ENCODE measurements at regions not wholly inside any gene's neighbourhood (a gene's known extent, or its start where the extent isn't known, plus 50 kb on each side); places are given as distances from the start of the nearest gene placed in this dataset.

DNA sequence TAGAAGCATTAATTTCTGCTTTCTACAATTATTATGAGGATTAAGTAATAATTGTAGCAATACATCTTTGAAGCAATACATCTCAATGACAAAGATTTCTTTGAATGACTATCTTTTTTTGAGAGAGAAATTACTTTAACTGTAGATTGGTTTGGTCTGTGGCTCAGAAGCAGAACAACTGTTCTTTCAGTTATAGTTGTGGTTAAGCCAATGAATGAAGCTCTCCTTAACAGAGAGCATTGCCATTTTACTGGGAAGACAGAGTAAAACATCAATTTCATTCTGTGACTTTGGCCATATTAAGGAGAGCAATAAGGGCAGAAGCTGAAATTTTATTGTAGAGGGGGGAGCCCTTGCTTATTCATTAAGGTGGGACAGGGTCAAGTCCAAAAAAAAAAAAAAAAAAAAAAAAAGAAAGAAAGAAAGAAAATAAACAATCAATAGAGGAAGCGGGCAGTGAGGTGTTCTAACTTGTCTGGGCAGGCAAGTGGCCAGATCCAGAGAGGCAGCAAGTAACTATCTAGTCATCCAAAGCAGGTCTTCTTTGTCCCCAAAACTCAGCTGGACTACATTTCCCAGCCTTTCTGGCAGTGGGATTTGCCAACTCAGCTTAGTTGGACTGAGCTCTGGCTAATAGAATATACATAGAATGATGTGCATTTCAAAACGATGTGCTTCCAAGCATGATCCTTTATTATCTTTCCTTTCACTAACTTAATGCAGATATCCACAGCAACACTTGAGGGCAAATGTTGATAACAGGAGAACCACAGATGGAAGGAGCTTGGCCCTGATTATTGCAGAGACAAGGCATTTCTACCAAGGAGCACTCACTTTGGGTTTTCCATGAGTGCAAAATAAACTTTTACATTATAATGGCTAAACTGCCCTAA, 462.7 kb upstream of the CDH20 start:
- TF ChIP-seq, protein P1, sequence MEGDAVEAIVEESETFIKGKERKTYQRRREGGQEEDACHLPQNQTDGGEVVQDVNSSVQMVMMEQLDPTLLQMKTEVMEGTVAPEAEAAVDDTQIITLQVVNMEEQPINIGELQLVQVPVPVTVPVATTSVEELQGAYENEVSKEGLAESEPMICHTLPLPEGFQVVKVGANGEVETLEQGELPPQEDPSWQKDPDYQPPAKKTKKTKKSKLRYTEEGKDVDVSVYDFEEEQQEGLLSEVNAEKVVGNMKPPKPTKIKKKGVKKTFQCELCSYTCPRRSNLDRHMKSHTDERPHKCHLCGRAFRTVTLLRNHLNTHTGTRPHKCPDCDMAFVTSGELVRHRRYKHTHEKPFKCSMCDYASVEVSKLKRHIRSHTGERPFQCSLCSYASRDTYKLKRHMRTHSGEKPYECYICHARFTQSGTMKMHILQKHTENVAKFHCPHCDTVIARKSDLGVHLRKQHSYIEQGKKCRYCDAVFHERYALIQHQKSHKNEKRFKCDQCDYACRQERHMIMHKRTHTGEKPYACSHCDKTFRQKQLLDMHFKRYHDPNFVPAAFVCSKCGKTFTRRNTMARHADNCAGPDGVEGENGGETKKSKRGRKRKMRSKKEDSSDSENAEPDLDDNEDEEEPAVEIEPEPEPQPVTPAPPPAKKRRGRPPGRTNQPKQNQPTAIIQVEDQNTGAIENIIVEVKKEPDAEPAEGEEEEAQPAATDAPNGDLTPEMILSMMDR (conservative IDR thresholded peaks at IDR 0.05; ENCODE audit: low read depth): no peak
- ChIA-PET POLR2A (ENCODE audit: low non-redundant PET) (no interaction called here), CTCF (no interaction called here)
- no peak overlapping the region for H3K27ac ChIP-seq
- DNase-seq (ENCODE audit: low spot score): no peak

DNA sequence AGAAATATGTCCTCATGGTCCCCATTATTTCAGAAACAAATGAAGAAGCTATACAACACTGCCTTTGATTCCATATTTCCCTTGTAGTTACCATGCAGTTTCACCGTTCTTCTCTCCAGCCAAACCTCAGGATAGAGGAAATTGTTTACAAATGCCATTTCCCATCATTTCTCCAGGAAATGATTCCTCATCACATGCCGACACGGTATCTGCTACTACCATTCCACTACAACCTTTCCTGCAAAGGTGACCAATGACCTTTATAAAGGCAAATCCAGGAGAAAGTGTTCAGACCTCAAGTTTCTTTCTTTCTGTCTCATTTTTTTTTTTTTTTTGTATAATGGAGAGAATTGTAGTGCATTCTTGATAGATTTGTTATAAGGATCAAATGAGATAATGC, 460.8 kb upstream of the CDH20 start:
- TF ChIP-seq, protein P1 (conservative IDR thresholded peaks at IDR 0.05; ENCODE audit: low read depth): no peak
- POLR2A ChIA-PET (ENCODE audit: low non-redundant PET): no interaction called here
- DNase-seq (ENCODE audit: low spot score): no peak
- H3K27ac ChIP-seq: no peak overlapping the region
- CTCF ChIA-PET: no interaction called here

DNA sequence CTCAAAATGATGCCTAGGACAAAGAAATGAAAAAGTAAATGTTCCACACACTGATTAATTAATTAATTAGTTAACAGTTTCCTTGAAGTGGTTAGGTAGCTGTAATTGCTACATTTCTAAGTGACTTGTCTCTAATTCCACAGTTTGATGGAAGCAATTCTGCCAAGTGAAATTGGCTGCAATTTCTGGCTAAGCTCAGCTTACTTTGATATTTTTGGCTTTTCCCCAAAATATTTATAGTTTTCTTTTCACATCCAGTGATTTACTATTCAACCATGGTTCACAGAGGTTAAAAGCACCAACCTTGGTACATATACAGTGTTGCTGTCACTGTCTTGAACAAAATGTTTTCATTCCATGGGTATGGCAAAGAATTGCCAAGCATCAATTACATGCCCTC, 459.5 kb upstream of the CDH20 start:
- no peak for DNase-seq (ENCODE audit: low spot score)
- ChIA-PET POLR2A (ENCODE audit: low non-redundant PET) (no interaction called here), CTCF (no interaction called here)
- TF ChIP-seq, protein P1 (conservative IDR thresholded peaks at IDR 0.05; ENCODE audit: low read depth): no peak
- H3K27ac ChIP-seq: no peak overlapping the region

DNA sequence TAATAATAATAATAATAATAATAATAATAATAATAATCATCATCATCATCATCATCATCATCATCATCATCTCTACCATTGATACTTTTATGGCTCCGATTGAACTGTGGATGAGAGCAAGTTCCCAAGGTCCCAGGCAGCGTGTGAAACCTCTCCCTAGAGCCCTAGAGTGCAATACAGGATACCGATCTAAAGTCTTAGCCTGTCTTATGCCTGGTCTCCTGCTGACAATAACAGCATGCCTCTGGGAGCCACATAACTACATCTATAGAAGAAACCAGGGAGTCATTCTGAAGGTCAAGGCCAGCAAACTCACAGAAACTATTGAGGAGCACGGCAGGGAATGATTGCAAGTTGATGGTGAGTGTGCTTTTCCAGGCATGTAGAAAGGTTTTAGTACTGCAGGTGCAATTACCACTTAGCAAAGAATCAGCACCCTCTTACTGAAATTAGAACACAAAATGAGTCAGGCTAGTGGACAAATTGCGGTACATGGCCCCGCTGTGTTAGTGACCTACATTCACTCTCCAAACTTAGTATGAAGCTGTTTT, 457.2 kb upstream of the CDH20 start:
- ChIA-PET CTCF (no interaction called here), POLR2A (ENCODE audit: low non-redundant PET) (no interaction called here)
- no peak for DNase-seq (ENCODE audit: low spot score)
- TF ChIP-seq, protein P1 (conservative IDR thresholded peaks at IDR 0.05; ENCODE audit: low read depth): no peak
- H3K27ac ChIP-seq: no peak overlapping the region

DNA sequence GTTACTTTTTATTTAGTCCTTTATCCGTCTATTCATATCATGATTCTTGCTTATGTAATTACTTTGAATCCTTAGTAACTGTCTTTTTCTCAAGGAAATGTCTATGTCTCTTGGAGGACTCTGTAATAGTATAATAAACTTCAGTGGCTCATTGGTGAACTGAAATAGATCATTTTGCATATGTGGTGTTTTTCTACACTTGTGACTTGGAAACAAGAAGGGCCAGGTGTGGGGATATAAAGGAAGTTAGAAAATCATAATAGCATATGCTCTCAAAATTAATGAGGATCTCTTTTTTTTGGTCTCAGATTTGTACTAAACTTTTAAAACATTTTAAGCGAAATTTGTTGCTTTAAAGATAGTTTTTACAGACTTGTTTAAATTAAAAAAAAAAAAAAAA, 453.0 kb upstream of the CDH20 start:
- POLR2A ChIA-PET (ENCODE audit: low non-redundant PET): no interaction called here
- CTCF ChIA-PET: no interaction called here

GRCh38 chr18:60883587-60883986, 449.6 kb upstream of the CDH20 start:
- no peak for DNase-seq (ENCODE audit: low spot score)
- ChIA-PET CTCF (interaction anchor here (0.6 kb wide), 1 partner anchor 16 kb away, joined by 3 read pairs; no protein-coding TSS in a partner anchor), POLR2A (ENCODE audit: low non-redundant PET) (no interaction called here)
- TF ChIP-seq, protein P1 (conservative IDR thresholded peaks at IDR 0.05; ENCODE audit: low read depth): no peak
- no peak overlapping the region for H3K27ac ChIP-seq

More for the DNA sequence above, 453.0 kb upstream of the CDH20 start:
- H3K27ac ChIP-seq: no peak overlapping the region
- DNase-seq (ENCODE audit: low spot score): no peak
- TF ChIP-seq, protein P1 (conservative IDR thresholded peaks at IDR 0.05; ENCODE audit: low read depth): no peak

Measured in RWPE1 (cell line).